ENCODE measurements at regions not wholly inside any gene's neighbourhood (a gene's known extent, or its start where the extent isn't known, plus 50 kb on each side); places are given as distances from the start of the nearest gene placed in this dataset.

- no peak overlapping the region for H3K4me3 ChIP-seq (ENCODE audit: low read depth in 1 of 3, low read length in 3 of 3)
- H3K27me3 ChIP-seq (ENCODE audit: control insufficient read depth in 4 of 4, insufficient read depth in 4 of 4, low read length in 3 of 4): peaks cover 0 to 5% (median 0%) of the 10 kb centered on the region in 4 donors
- no peaks in the 10 kb centered on the region for H3K4me1 ChIP-seq (ENCODE audit: control insufficient read depth in 4 of 4, insufficient read depth in 4 of 4, low read length in 3 of 4)
- WGBS: 84% methylated on average over 6 of the region's 6 CpGs
- H3K9me3 ChIP-seq (ENCODE audit: control insufficient read depth in 4 of 4, low read length in 3 of 4): no peaks in the 10 kb centered on the region
- DNase-seq (ENCODE audit: low spot score): no peak
- H3K27ac ChIP-seq (ENCODE audit: low read depth in 1 of 2, low read length in 2 of 2): no peak overlapping the region
- H3K36me3 ChIP-seq (ENCODE audit: control insufficient read depth in 4 of 4, insufficient read depth in 3 of 4, low read depth in 1 of 4, low read length in 3 of 4): no peaks in the 10 kb centered on the region
- no peak overlapping the region for H3K9ac ChIP-seq (ENCODE audit: low read depth in 1 of 2, low read length in 2 of 2)
- no peak for TF ChIP-seq ATF3 (IDR thresholded peaks at IDR 0.05)
Observed at GRCh38 chr5:155935723-155936122, 391.2 kb upstream of the SGCD start.

- Histone ChIP-seq H3K4me1 (ENCODE audit: control insufficient read depth in 4 of 4, insufficient read depth in 4 of 4, low read length in 3 of 4) (no peaks in the 10 kb centered on the region), H3K9ac (ENCODE audit: low read depth in 1 of 2, low read length in 2 of 2) (no peak overlapping the region), H3K4me3 (ENCODE audit: low read depth in 1 of 3, low read length in 3 of 3) (no peak overlapping the region), H3K9me3 (ENCODE audit: control insufficient read depth in 4 of 4, low read length in 3 of 4) (no peaks in the 10 kb centered on the region), H3K36me3 (ENCODE audit: control insufficient read depth in 4 of 4, insufficient read depth in 3 of 4, low read depth in 1 of 4, low read length in 3 of 4) (no peaks in the 10 kb centered on the region), H3K27ac (ENCODE audit: low read depth in 1 of 2, low read length in 2 of 2) (no peak overlapping the region), H3K27me3 (ENCODE audit: control insufficient read depth in 4 of 4, insufficient read depth in 4 of 4, low read length in 3 of 4) (peaks cover 0 to 4% (median 0%) of the 10 kb centered on the region in 4 donors)
- 85% methylated on average over 20 of the region's 20 CpGs for WGBS
- TF ChIP-seq FOXA2 (IDR thresholded peaks at IDR 0.05) (no peak), REST (IDR thresholded peaks at IDR 0.05) (no peak), MAX (IDR thresholded peaks at IDR 0.05) (no peak), SP1 (IDR thresholded peaks at IDR 0.05) (no peak), HNF4G (IDR thresholded peaks at IDR 0.05) (no peak), RAD21 (IDR thresholded peaks at IDR 0.05) (no peak), JUND (IDR thresholded peaks at IDR 0.05) (no peak), TAF1 (conservative IDR thresholded peaks at IDR 0.05) (no peak), ZBTB33 (IDR thresholded peaks at IDR 0.05) (no peak), HNF4A (conservative IDR thresholded peaks at IDR 0.05) (no peak), YY1 (IDR thresholded peaks at IDR 0.05) (no peak)
- DNase-seq (ENCODE audit: low spot score): no peak
Observed at GRCh38 chr5:155936520-155937406, 390.2 kb upstream of the SGCD start.

Data from liver (tissue), 7 donors.